Stimulated activated CD8-positive, alpha-beta memory T cell treated with anti-CD3 and anti-CD28 coated beads, Interleukin-7, amount 100 ng/mL, for 4 hours (primary cell): ENCODE measurements at regions not wholly inside any gene's neighbourhood (a gene's known extent, or its start where the extent isn't known, plus 50 kb on each side); places are given as distances from the start of the nearest gene placed in this dataset.

ENCODE experiments used
- DNase-seq, 2 donors: peaks; one replicate each; pipeline ENCODE4 v3.0.0-alpha.2; 2020; ENCODE audit warnings: low read depth in 2 of 2

GRCh38 chr13:85095418-85096272 is 703.6 kb downstream of the SLITRK6 start:
- DNase-seq: no peak

- DNase-seq: no peak
Observed at GRCh38 chr13:85093808-85094207, 705.4 kb downstream of the SLITRK6 start.

- no peak for DNase-seq
Observed at GRCh38 chr13:85091631-85092234, 707.5 kb downstream of the SLITRK6 start.

- no peak for DNase-seq
Observed at GRCh38 chr13:85089186-85089585, 710.0 kb downstream of the SLITRK6 start.

GRCh38 chr13:85080691-85081090 is 718.5 kb downstream of the SLITRK6 start:
- DNase-seq: no peak

GRCh38 chr13:85076343-85076742 is 722.9 kb downstream of the SLITRK6 start:
- DNase-seq: no peak

- DNase-seq: no peak
Observed at GRCh38 chr13:85074543-85075313, 724.5 kb downstream of the SLITRK6 start.

GRCh38 chr13:85068231-85068630 is 731.0 kb downstream of the SLITRK6 start:
- DNase-seq: no peak

GRCh38 chr13:85040215-85040614 is 759.0 kb downstream of the SLITRK6 start:
- no peak for DNase-seq

GRCh38 chr13:85031771-85032170 is 767.4 kb downstream of the SLITRK6 start:
- DNase-seq: no peak

- DNase-seq: no peak
Observed at GRCh38 chr13:85028035-85028434, 771.2 kb downstream of the SLITRK6 start.

GRCh38 chr13:85019121-85019520 is 780.1 kb downstream of the SLITRK6 start:
- no peak for DNase-seq

- DNase-seq: no peak
Observed at GRCh38 chr13:85013006-85013405, 786.2 kb downstream of the SLITRK6 start.

- DNase-seq: no peak
Observed at GRCh38 chr13:85009447-85009846, 789.8 kb downstream of the SLITRK6 start.

GRCh38 chr13:84999252-84999651 is 800.0 kb downstream of the SLITRK6 start:
- no peak for DNase-seq

- DNase-seq: no peak
Observed at GRCh38 chr13:84998681-84999080, 800.5 kb downstream of the SLITRK6 start.

- no peak for DNase-seq
Observed at GRCh38 chr13:84997858-84998257, 801.4 kb downstream of the SLITRK6 start.

GRCh38 chr13:84994582-84994981 is 804.6 kb downstream of the SLITRK6 start:
- no peak for DNase-seq

GRCh38 chr13:84985860-84986259 is 813.4 kb downstream of the SLITRK6 start:
- DNase-seq: no peak

GRCh38 chr13:84983321-84983720 is 815.9 kb downstream of the SLITRK6 start:
- DNase-seq: no peak

GRCh38 chr13:84980571-84980970 is 818.6 kb downstream of the SLITRK6 start:
- DNase-seq: no peak

GRCh38 chr13:84978851-84979250 is 820.4 kb downstream of the SLITRK6 start:
- no peak for DNase-seq

- DNase-seq: no peak
Observed at GRCh38 chr13:84973661-84974060, 825.6 kb downstream of the SLITRK6 start.
